Neural crest cell (in vitro differentiated cells): ENCODE measurements at regions not wholly inside any gene's neighbourhood (a gene's known extent, or its start where the extent isn't known, plus 50 kb on each side); places are given as distances from the start of the nearest gene placed in this dataset.

ENCODE experiments used
- DNase-seq: peaks from one replicate; pipeline ENCODE4 v3.0.0; 2021; ENCODE audit warnings: low read depth, mixed read lengths, low spot score
- H3K27ac Mint-ChIP-seq: one replicate; pipeline ENCODE4 v1.8.0; 2021; ENCODE audit warnings: mild to moderate bottlenecking, mixed read lengths; ENCODE audit not compliant: unreplicated experiment
- H3K27me3 Mint-ChIP-seq: 2 replicates; pipeline ENCODE4 v1.8.0; 2021; ENCODE audit warnings: low read depth, mild to moderate bottlenecking, mixed read lengths
- H3K36me3 Mint-ChIP-seq: 2 replicates; pipeline ENCODE4 v1.8.0; 2021; ENCODE audit warnings: low read depth, mild to moderate bottlenecking, mixed read lengths
- H3K4me1 Mint-ChIP-seq: 2 replicates; pipeline ENCODE4 v1.8.0; 2021; ENCODE audit warnings: mixed read lengths
- H3K4me3 Mint-ChIP-seq: one replicate; pipeline ENCODE4 v1.8.0; 2021; ENCODE audit warnings: mild to moderate bottlenecking, mixed read lengths
- H3K9me3 Mint-ChIP-seq: 2 replicates; pipeline ENCODE4 v1.8.0; 2021; ENCODE audit warnings: mixed read lengths
- CTCF ChIP-seq: fragments of 200-600 bp; sonication (generic); conservative IDR thresholded peaks from 2 replicates; pipeline ENCODE4 v1.5.0; 2021; ENCODE audit warnings: antibody characterized with exemption, mild to moderate bottlenecking

- Mint-ChIP-seq H3K9me3 (peaks cover 3% of the 10 kb centered on the region), H3K36me3 (no peaks in the 10 kb centered on the region), H3K27ac (no peak overlapping the region), H3K27me3 (no peaks in the 10 kb centered on the region), H3K4me3 (no peak overlapping the region), H3K4me1 (no peaks in the 10 kb centered on the region)
- TF ChIP-seq CTCF: no peak
- no peak for DNase-seq
Observed at GRCh38 chr3:59304296-59304695, 254.5 kb upstream of the CFAP20DC start.

GRCh38 chr3:59303452-59303851 lies 253.6 kb upstream of the CFAP20DC start:
- no peaks in the 10 kb centered on the region for H3K4me1 Mint-ChIP-seq
- no peak overlapping the region for H3K4me3 Mint-ChIP-seq
- no peak for TF ChIP-seq CTCF
- no peaks in the 10 kb centered on the region for H3K27me3 Mint-ChIP-seq
- peaks cover 3% of the 10 kb centered on the region for H3K9me3 Mint-ChIP-seq
- H3K27ac Mint-ChIP-seq: no peak overlapping the region
- no peaks in the 10 kb centered on the region for H3K36me3 Mint-ChIP-seq
- no peak for DNase-seq

- no peak for DNase-seq
- no peak for TF ChIP-seq CTCF
- Mint-ChIP-seq H3K4me3 (no peak overlapping the region), H3K27ac (no peak overlapping the region), H3K9me3 (peaks cover 3% of the 10 kb centered on the region), H3K4me1 (no peaks in the 10 kb centered on the region), H3K27me3 (no peaks in the 10 kb centered on the region), H3K36me3 (no peaks in the 10 kb centered on the region)
Observed at GRCh38 chr3:59302442-59302841, 252.6 kb upstream of the CFAP20DC start.

GRCh38 chr3:59300733-59301132 lies 250.9 kb upstream of the CFAP20DC start:
- TF ChIP-seq CTCF: no peak
- H3K27ac Mint-ChIP-seq: no peak overlapping the region
- H3K36me3 Mint-ChIP-seq: no peaks in the 10 kb centered on the region
- no peak overlapping the region for H3K4me3 Mint-ChIP-seq
- peaks cover 3% of the 10 kb centered on the region for H3K9me3 Mint-ChIP-seq
- no peak for DNase-seq
- H3K4me1 Mint-ChIP-seq: no peaks in the 10 kb centered on the region
- no peaks in the 10 kb centered on the region for H3K27me3 Mint-ChIP-seq

GRCh38 chr3:59299561-59299960 lies 249.7 kb upstream of the CFAP20DC start:
- Mint-ChIP-seq H3K4me1 (no peaks in the 10 kb centered on the region), H3K27ac (no peak overlapping the region), H3K4me3 (no peak overlapping the region), H3K27me3 (no peaks in the 10 kb centered on the region), H3K36me3 (peaks cover 3% of the 10 kb centered on the region), H3K9me3 (peaks cover 3% of the 10 kb centered on the region)
- no peak for DNase-seq
- no peak for TF ChIP-seq CTCF

GRCh38 chr3:59290358-59290757 lies 240.5 kb upstream of the CFAP20DC start:
- Mint-ChIP-seq H3K27ac (no peak overlapping the region), H3K36me3 (peaks cover 11% of the 10 kb centered on the region), H3K4me3 (no peak overlapping the region), H3K9me3 (peaks cover 18% of the 10 kb centered on the region), H3K27me3 (no peaks in the 10 kb centered on the region), H3K4me1 (no peaks in the 10 kb centered on the region)
- TF ChIP-seq CTCF: no peak
- no peak for DNase-seq
